HepG2 (cell line): ENCODE measurements at regions not wholly inside any gene's neighbourhood (a gene's known extent, or its start where the extent isn't known, plus 50 kb on each side); places are given as distances from the start of the nearest gene placed in this dataset.

Experiments used
- BORCS8-MEF2B ChIP-seq: sonication (generic); formaldehyde crosslinking; IDR thresholded peaks from 2 replicates; pipeline ENCODE4 v1.8.0; 2022; ENCODE audit warnings: mild to moderate bottlenecking, missing genetic modification reagents
- CTCF ChIP-seq: sonication (generic); formaldehyde crosslinking; IDR thresholded peaks from 2 replicates; pipeline ENCODE4 v1.5.0; 2020; ENCODE audit warnings: mild to moderate bottlenecking, missing genetic modification reagents, moderate library complexity
- EP300 ChIP-seq, 3 experiments: sonication (generic) in 1 of 3; formaldehyde crosslinking in 1 of 3; IDR thresholded peaks; 2 replicates each; pipeline versions ENCODE4 v1.5.1 to v1.6.1; 2011 to 2020; ENCODE audit warnings: low read depth in 2 of 3, low read length in 2 of 3, borderline replicate concordance in 1 of 3, improper control_type of control experiment in 1 of 3, mild to moderate bottlenecking in 1 of 3, missing genetic modification reagents in 1 of 3, moderate library complexity in 1 of 3
- ESRRA ChIP-seq: sonication (generic); formaldehyde crosslinking; IDR thresholded peaks from 2 replicates; pipeline ENCODE4 v1.5.1; 2020; ENCODE audit warnings: mild to moderate bottlenecking, low read depth, missing genetic modification reagents
- HDAC6 ChIP-seq: fragments of 200-600 bp; sonication (generic); IDR thresholded peaks from 2 replicates; pipeline ENCODE4 v1.7.0; 2017; ENCODE audit warnings: mild to moderate bottlenecking, antibody characterized with exemption, low read length, low read depth
- MYNN ChIP-seq: sonication (generic); formaldehyde crosslinking; IDR thresholded peaks from 2 replicates; pipeline ENCODE4 v1.4.0; 2020; ENCODE audit warnings: mild to moderate bottlenecking, low read depth, missing genetic modification reagents
- POLR2AphosphoS5 ChIP-seq: IDR thresholded peaks from 2 replicates; pipeline ENCODE4 v1.6.1; 2012; ENCODE audit warnings: low read depth, low read length
- STAT5B ChIP-seq: sonication (generic); formaldehyde crosslinking; IDR thresholded peaks from 2 replicates; pipeline ENCODE4 v1.4.0; 2020; ENCODE audit warnings: missing genetic modification reagents
- TP53 ChIP-seq: sonication (generic); formaldehyde crosslinking; conservative IDR thresholded peaks from 2 replicates; pipeline ENCODE4 v1.4.0; 2020; ENCODE audit warnings: missing genetic modification reagents

GRCh38 chr13:40232311-40233040 is 434.0 kb downstream of the FOXO1 start:
- TF ChIP-seq TP53 (CRISPR knock-in tag) (no peak), CTCF (CRISPR knock-in tag) (no peak), EP300 (IDR thresholded peaks at IDR 0.05; ENCODE audit: low read depth in 2 of 2, low read length in 2 of 2) (no peak), EP300 (CRISPR knock-in tag; IDR thresholded peaks at IDR 0.05; ENCODE audit: borderline replicate concordance) (no peak), POLR2AphosphoS5 (no peak), MYNN (CRISPR knock-in tag) (no peak), ESRRA (CRISPR knock-in tag) (no peak), HDAC6 (no peak), STAT5B (CRISPR knock-in tag) (no peak), BORCS8-MEF2B (CRISPR knock-in tag) (no peak)
